Astrocyte (in vitro differentiated cells and primary cell): ENCODE measurements at regions not wholly inside any gene's neighbourhood (a gene's known extent, or its start where the extent isn't known, plus 50 kb on each side); places are given as distances from the start of the nearest gene placed in this dataset.

Experiments used
- EZH2 ChIP-seq: IDR thresholded peaks from 2 replicates; pipeline ENCODE4 v1.6.1; 2012; ENCODE audit warnings: mild to moderate bottlenecking, low read length, inconsistent platforms; ENCODE audit not compliant: insufficient read depth
- TF ChIP-seq, protein P1 (sequence below): IDR thresholded peaks from 2 replicates; pipeline ENCODE4 v1.5.1; 2011; ENCODE audit warnings: low read depth, mild to moderate bottlenecking, inconsistent platforms, low read length, moderate library complexity; ENCODE audit not compliant: insufficient read depth

DNA sequence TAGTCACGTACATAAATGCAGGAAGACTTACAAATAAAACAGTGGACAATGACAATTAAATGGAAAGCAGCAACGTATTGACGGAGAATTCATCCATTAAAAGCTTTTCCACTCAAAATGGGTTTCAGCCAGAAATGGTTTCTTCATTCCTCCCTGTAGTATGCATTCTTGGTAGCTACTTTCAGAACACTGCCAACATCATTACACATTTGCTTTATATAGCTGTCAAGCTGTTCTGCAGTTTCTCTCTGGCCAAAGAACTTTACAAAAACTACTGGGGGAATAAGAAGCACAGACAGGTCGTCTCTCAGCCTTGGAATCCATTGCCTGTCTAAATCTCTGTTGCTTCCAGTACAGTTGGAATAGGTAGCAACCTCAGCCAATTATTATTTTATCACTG is 84.1 kb upstream of the NCKAP5 start:
- TF ChIP-seq, protein P1, sequence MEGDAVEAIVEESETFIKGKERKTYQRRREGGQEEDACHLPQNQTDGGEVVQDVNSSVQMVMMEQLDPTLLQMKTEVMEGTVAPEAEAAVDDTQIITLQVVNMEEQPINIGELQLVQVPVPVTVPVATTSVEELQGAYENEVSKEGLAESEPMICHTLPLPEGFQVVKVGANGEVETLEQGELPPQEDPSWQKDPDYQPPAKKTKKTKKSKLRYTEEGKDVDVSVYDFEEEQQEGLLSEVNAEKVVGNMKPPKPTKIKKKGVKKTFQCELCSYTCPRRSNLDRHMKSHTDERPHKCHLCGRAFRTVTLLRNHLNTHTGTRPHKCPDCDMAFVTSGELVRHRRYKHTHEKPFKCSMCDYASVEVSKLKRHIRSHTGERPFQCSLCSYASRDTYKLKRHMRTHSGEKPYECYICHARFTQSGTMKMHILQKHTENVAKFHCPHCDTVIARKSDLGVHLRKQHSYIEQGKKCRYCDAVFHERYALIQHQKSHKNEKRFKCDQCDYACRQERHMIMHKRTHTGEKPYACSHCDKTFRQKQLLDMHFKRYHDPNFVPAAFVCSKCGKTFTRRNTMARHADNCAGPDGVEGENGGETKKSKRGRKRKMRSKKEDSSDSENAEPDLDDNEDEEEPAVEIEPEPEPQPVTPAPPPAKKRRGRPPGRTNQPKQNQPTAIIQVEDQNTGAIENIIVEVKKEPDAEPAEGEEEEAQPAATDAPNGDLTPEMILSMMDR: no peak
- no peak for TF ChIP-seq EZH2
